ENCODE measurements at regions not wholly inside any gene's neighbourhood (a gene's known extent, or its start where the extent isn't known, plus 50 kb on each side); places are given as distances from the start of the nearest gene placed in this dataset.
A peak's percentile ranks its signal among the peaks of the same experiment; 100 is the strongest.

DNA sequence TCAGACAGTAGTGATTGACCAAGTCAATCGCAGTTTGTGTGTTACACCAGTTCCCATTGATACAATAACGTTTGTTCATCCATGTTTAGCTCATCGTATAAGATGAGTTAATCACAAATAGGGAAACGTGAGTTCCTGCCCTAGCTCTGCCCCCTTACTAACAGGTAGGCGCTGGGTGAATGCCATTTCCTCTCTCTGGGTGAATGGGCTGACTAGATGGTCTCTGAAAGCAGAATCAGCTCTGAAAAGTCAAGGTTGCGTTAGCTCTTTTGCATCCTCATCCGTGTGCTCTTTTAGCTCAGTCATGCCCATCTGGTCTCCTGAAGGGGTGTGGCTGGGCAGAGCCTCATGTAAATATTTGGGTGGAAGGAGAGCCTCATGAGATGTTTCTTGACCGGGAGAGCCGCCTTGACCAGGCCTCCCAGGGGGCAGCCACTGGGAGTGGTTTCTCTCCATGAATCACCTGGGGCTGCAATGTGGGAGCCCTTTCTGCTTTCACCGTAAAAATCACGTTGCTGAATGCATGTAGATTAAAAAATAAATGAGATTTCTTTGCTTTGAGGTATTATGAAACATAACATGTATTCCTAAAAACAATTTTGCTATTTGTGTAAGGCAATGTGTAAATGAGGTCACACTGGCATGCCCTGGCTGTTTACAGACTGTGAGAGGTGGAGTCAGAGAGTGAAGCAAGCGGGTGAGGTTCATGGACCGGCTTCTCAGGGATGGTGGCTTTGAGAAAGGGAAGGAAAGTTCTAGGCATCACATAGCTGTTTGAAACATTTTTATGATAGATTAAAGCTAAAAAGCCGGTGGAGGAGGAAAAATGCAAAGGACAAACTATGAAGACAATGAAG lies 108.4 kb upstream of the RASGRP1 start:
- no peak for DNase-seq

DNA sequence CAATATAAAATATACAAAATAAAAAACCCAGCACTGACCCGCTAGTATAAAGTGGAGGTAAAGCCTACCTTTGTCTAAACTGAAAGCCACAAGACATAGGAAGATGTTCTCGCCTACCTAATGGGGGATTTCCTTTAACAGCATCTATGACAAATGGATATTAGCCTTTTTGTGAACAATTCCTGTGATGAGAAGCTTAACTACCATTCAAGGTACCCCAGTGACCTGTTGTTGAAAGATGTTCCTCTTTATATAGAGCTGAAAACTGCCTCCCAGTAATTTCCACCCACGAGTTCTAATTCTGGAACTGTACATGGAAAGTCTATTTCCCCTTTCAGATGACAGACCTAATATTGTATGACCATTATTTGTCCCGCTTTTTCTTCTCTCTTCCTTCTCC lies 109.8 kb upstream of the RASGRP1 start:
- DNase-seq: no peak

DNA sequence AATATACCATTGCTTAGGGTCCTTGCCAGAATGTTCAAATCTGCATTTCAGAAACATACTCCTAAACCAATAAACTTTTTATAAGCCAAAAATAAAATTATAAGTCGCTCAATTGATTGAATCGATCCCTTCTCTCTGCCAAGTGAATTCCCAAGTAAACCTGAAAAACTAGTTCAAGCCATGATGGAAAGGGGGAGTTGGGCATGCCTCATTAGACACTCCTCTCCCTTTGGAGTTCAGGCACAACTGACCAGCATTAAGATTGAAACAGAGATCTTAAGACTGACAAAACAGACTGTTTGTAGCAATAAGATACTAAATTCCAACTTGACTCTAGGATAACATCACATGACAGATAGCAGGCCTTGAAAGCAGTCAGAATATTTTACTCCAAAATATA lies 113.7 kb upstream of the RASGRP1 start:
- no peak for DNase-seq

DNA sequence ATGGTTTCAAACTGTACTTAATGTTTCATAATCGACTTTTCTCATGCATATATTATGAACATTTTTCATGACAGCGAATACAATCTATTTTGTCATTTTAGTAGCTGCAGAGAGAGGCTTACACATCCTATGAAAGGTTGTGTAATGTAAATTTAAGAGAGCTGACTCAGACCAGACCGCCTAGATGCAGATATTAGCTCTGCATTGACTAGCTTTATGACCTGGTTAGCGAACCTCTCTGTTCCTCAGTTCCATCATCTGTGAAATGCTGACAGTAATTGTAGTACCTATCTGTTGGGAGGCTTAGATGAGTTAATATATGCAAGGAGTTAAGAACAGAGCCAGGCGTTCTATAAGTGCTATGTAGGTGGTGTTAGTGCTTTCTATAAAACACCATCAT lies 116.2 kb upstream of the RASGRP1 start:
- no peak for DNase-seq

DNA sequence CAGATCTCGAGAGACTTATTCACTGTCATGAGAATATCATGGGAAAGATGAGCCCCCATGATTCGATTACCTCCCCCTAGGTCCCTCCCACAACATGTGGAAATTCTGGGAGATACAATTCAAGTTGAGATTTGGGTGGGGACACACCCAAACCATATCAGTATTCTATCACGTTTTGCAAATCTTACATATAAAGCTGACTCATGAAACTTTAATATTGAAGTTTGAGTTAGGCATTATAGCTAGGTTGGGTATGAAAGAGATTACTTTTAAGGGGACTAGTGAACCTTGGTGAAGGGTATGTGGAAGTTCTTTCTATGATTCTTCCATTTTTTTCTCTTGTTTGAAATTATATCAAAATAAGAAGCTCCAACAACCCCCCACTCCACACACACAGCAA lies 117.7 kb upstream of the RASGRP1 start:
- DNase-seq: no peak

DNA sequence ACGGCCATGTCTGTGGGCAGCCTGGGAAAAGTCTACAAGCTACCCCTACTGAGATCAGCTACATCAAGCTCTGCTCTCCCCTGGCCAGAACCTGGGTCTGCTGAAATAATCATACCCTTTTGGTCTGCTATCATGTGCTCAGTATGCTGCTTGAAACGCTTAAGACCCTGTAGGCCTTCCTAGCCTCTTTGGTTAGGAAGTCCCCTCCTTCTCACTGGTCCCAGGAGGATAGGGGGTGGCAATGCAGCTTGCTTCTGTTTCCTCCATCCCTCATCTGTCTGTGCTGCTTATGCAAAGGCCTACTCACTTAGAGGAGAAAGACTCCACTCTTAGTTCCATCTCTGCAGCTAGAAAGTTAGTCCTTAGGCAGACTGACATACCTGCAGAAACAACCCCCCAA lies 118.2 kb upstream of the RASGRP1 start:
- DNase-seq: no peak

DNA sequence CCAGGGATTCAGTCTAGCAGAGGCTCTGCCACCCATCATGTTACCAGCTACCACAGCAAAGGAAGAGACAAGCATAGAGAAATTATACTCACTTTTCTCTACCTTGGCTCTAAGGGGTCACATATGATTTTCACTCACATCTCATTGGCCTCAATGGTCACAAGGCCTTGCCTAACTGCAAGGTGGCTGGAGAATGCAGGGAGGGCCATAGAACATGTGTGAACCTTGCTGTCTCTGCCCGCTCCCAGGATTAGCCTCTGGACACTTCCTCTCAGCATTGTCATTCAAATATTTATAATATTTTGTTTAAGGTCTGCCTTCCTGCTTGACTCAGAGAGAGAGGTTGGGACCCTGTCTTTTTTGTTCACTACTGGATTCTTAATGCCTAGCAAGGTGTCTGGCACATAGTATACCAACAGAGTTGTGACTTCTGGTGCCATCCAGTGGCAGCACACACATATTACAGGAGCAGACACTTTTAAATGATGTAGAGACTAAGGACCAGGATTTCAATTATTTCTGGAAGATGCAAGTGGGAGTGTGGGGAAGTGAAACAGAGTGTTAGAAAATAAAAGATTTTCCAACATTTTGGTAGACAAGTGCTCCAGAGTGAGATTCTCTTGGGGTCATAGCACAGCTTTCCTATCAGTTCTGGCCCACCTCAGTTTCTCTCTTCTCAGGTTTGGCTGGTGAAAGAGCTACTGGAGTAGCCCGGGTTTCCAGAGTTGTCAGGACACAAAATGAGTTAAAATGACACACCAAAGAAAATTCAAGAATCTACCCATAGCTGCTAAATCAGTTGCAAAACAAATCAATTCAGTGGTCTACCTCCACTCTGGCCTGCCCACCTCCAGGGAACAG lies 119.0 kb upstream of the RASGRP1 start:
- DNase-seq: peak; percentile 35 to 51

DNA sequence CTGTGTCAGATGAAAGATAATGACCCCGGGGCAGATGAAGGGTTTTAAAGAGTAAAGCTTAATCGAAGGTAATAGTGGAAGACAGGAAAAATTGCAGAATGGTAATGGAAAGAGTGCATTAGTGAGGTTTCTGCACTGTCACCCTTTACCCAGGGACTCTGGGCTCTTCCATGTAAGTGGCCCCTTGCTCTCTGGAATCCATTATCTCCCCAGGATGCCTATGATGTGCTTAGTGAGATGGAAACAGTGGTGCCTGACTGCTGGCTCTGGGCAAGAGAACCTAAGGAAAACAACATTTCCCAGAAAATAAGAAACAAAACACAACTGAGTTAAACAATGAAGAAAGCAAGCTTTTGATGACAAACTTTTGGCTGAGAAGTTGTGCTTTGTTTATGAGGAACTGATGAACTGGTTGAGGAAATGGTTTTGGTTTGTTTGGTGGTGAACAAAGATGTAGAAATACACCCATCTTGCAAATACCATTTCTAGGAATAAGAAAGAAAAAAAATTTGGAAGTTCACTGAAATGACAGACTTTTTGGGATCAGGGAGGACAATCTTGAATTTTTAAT lies 119.9 kb upstream of the RASGRP1 start:
- no peak for DNase-seq

DNA sequence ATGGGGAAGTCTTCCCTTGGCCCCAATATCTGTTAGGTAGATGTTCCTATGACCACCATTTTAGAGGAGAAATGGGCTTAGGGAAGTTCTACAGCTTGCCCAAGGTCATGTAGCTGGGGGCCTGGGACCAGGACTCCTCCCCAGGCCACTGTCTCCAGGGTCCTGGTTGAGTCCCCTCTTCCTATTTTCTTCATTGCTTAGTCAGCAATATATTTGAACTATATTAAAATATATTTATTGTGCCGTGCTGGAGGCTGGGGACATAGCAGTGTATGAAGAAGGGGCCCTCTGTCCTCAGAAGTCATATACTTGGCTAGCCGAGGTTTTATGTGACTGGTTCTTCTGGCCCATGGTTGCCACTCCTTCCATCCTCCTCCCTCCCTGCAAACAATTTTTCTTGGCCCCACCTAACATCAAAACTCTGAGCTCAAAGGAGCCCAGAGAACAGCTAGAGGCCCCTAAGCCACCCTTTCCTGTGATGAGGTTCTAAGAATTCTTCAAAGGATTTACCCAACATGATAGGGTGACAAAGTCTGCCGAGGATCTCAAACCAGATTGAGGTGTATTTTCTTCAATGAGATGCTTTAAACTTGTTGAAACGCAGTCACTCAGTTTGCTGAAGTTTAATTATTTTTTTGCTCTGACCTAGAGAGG lies 121.2 kb upstream of the RASGRP1 start:
- no peak for DNase-seq

DNA sequence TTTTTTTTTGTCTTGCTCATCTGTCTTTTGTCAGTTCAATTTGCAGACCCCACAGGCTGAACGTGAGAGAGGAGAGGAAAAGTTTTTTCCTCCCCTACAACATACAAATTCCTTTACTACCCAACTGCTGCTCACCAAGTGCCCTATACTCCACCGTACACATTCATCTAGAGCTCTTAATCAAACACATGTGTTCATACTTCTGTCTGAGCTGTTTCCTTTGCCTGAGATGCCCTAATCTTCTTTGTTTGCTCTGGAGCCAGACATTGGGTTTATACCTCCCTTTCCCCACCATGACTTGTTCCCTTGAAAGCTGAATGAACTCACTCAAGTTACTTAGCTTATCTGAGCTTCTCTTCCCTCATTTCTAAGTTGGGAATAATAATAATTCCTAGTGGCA lies 122.7 kb upstream of the RASGRP1 start:
- DNase-seq: no peak

DNA sequence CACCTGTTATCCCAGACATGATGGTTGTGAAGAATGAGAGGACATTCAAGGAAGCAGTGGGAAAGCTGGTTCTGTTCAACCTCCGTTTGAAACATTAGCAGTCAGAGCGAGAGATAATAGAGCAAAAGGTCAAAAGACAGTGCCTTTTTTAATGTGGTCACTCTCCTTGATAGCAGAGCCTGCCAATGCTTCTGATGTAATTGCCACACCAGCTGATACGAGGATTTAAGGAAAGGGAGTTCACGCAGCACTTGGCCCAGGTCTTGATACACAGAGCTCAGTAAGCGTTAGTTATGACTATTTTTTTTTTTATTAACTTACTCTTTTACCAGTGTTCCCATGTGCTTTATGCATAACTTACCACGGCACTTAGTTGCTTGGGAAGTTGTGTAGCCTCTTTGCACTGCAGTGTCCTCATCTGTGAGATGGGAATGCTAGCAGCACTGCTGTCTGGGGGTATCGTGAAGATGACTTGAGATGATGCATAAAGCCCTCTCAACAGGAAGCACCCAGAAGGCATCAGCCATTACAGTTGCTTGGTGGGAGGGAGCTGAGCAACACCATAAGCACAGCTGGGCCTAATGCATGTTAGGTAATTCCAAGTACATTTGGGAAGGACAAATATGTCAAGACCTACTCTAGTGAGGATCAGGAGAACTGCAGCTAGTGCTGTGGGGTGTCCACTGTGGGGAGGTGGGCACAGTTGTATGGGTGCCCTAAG lies 123.3 kb upstream of the RASGRP1 start:
- DNase-seq: no peak

DNA sequence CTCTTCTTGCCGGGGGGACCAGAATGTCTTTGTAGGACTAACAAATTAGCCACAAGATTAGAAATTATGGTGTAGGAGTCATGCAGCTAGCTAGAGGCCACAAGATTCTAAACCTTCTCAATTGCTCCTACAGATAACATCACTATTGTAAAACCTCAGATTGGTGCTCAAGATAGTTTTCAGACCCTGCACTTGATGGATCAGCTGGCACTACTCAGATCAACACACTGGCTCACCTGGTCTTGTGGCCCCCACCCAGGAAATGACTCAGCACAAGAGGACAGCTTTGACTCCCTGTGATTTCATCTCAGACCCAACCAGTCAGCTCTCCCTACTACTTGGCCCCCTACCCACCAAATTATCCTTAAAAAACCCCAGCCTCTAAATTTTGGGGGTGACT lies 124.1 kb upstream of the RASGRP1 start:
- DNase-seq: no peak

DNA sequence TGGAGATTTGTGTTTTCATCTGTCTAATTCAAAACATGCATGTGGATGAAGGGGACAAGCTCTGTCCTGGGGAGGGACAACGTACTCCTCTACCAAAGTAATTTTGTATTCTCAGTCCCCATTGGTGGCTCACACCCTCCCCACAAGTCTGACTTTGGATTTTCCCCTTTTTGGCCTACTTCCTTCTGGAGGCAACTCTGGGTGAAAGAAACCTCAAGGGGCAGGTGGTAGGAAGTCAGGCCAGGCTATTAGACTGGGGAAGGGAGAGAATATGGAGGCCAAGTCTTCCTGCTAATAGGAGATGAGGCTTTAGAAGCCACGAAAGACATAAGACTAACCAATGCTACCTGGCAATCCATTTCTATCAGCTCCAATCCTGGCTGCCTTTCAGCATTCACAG lies 124.9 kb upstream of the RASGRP1 start:
- DNase-seq: no peak

DNA sequence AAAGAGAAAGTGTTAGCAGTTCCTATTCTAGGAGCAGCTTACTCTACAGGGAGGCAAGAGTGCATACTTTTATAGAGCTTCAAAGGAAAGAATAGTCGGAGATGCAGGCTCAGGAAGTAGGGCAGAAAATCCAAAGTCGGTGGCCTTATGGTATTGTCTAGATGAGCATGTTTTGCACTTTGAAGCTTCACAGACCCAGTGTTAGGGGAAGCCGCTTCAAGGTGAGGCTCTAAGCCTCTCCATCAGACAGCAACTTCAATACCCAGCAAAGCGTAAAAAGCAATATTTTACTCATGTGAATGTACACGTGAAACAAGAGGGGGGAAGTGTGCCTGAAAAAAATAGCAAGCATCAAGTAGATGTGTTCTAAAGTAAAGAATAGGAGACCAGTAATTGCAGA lies 125.6 kb upstream of the RASGRP1 start:
- DNase-seq: no peak

DNA sequence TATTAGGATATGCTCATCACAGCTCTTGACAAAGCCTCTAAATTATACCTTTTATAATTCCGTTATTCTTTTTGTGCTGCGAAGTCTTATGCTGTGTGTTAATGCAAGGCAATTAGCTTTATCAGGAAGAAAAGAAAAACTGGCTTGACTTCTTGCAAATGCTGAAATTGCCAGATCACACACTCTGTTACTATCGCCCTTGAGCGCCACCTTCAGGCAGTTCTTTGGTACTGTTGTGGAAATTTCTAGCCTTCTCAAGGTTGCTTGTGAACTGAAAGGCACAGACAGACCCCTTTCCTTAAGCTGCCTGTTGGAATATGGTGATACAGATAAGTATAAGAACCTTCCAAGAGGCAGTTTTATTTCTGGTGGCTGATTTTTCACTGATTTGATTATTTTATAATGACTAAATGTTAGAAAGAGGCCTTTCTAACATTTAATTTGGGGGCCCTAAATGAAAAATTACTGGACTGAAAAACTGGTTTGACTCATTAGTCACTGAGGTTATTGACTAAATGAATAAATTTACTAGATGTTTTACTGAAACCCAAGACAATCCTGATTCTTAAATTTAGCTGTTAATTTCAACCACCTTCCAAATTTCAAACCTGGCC lies 126.2 kb upstream of the RASGRP1 start:
- DNase-seq: peak; percentile 52 to 55

DNA sequence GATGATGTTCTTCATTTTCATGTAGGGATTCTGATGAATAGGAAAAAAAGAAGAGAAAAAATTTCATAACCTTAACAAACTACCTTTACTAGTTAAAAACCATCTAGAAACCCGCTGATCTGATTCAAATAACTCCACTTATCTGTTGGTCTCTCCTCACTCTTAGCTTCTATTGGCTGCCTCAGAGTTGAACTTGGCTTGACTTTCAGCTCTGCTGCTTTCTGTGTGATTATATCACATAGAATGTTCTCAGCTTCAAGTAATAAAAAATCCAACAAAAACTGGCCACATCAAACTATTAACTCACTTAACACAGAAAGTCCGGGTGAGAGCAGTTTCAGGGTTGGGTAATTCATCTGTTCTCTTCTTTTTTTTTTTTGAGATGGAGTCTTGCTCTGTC lies 126.8 kb upstream of the RASGRP1 start:
- DNase-seq: no peak

DNA sequence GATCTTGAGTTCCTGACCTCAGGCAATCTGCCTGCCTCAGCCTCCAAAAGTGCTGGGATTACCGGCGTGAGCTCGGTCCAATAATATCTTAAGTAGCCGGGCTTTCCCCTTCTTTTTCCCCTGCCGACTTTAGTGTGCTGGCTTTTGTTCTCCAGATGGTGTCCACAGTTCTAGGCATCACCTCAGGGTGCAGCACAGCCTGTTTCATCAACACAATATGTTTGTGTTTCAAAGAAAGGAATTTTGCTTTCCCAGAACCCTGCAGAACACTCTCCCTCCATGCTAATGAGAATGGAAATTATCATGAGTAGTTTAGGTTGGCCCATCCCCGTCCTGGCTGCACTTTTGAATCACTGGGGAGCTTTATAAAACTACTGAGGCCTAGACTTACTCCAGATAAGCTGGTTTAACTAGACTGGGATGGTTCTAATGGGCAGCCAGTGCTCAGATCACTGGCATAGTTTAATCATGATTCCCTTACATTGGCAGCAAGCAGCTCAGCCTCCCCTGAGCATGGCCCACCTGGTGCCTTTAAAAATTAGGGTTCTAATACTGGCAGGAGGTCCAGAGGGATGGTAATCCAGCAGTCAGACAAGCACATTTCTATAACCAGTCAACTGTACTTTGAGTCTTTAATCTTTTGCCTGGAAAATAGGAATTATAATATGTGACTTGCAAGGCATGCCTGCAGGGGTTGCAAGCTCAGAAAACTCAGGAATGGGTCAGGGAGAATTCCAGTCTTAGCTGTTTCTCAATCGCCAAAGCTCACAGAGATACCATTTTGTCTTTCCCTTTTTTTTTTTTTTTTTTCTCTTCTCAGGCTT lies 127.6 kb upstream of the RASGRP1 start:
- no peak for DNase-seq

DNA sequence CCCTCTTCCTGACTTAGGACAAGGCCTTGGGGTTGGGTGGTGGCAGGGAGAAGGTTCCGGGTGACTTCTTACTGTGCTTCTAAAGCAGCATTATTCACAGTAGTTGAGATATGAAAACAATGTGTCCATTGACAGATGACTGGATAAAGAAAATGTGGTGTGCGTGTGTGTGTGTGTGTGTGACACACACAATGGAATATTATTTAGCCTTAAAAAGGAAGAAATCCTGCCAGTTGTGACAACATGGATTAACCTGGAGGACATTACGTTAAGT lies 128.1 kb upstream of the RASGRP1 start:
- DNase-seq: no peak

DNA sequence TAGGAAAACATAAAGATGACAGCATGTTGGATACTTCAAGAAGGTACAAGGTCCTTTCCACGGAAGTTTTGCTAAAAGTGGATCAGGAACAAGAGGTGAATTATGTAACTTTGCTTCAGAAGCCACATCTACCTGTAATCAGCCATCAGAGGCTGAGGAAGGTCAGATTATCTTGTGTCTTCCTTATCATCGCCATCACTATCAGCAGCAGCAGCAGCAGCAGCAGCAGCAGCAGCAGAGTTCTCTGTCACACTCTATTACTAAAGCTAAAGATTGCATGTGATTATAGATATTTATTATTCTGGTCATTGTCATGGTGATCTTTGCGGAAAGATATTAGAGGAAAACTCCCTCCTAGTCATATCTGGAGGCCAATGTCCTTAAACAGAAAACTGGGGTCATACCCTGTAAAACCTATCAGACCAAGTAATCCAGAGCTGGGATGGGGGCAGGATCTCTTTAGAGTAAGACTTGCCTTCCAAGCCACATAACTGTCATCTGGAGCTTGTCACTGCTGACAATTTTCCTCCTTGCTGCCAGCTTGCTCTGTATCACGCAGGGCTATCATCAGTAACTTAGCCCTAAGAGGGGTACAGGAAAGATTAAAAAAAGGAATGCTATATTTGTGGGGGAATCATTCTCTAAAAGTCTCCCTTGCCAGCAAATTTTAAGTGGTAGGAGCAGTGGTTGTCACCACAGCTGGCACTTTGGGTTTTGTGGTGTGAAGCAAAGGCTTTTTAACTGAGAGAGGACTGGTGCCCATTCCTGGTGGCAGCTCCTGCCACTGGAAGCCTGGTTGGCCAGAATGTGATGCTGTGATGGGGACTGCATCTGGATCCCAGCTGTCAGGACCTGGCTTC lies 130.9 kb upstream of the RASGRP1 start:
- no peak for DNase-seq

DNA sequence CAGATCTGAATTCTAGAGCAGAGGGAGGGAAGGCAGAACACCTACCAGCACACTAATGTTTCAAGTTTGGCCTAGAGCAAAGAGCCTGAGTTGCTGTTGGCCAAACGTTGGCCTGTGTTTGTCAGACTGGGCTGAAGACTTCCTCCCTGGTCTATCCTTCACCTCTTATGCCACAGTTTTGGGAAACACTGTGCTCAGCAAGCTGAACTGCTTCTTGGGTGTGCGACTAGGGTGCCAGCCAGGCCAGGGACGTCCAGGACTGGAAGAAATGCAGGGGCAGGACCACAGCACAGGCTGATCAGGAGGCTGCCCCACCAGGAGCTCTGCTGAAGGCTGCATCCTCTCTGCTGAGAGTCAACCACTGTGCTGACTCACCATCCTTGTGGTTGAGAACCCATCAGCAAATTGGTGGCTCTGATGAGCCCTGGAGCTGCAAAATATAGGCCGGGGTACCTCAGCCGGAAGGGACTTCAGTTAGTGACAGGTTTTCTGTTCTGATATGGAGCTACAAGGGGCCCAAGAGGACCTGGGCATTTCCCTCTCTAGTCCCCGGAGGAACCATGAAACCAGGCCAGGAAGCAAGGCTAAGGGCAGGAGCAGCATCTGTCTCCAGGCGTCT lies 131.6 kb upstream of the RASGRP1 start:
- peak; percentile 29 to 50 for DNase-seq
